ENCODE measurements at regions not wholly inside any gene's neighbourhood (a gene's known extent, or its start where the extent isn't known, plus 50 kb on each side); places are given as distances from the start of the nearest gene placed in this dataset.

DNA sequence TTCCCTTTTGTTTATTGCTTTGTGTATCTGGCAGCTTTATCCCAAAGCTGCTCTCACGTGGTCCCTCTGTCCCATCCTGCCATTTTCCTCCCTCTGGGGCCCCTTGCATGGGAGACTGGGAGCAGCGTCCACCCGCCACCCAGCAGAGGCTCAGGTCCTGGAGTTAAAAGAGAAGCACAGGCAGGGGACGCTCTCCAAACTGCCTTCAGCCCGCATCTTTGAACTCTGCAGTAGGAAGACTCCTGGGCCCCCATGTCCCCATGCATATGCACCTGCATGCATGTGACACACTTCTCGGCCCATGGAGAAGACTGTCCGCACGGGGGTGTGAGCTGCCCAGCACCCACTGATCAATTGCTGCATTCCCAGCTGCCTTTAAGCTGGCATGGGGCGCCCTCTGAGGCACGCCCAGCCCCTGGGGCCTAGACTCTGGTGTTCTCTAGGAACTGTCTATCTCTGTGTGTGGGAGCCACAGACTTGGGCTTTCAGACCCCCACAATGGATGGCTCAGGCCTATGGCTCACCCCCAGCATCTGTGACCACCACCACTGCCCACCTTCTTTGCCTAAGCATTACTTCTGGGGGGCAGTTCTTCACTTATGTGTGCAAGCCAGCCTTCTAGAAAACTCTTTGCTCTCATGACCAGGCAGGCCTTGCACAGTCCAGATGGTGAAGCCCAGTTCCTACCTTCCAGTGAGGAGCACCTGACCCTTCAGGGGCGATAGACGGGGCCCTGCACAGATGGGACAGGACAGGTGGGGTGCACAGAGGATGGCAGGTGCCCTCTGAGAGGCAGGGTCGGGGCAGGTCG, 96.1 kb upstream of the DIO3 start:
- TF ChIP-seq POLR2A (IDR thresholded peaks at IDR 0.05; ENCODE audit: low read depth, low read length) (no peak), TAF1 (IDR thresholded peaks at IDR 0.05; ENCODE audit: borderline replicate concordance, low read depth, low read length) (no peak), POLR2AphosphoS5 (IDR thresholded peaks at IDR 0.05; ENCODE audit: low read depth, low read length) (no peak)

Data from GM12892 (cell line).